Suprapubic skin (tissue), 4 donors: ENCODE measurements at regions not wholly inside any gene's neighbourhood (a gene's known extent, or its start where the extent isn't known, plus 50 kb on each side); places are given as distances from the start of the nearest gene placed in this dataset.

Experiments
- DNase-seq, 2 donors: peaks; one replicate each; pipeline ENCODE4 v3.0.0-alpha.2; 2019; ENCODE audit warnings: low spot score in 2 of 2
- H3K27ac ChIP-seq: fragments of 200-600 bp; sonication (generic); one replicate; pipeline ENCODE4 v1.5.1; 2019
- H3K27me3 ChIP-seq: fragments of 200-600 bp; sonication (generic); one replicate; pipeline ENCODE4 v1.5.1; 2019
- H3K36me3 ChIP-seq: fragments of 200-600 bp; sonication (generic); one replicate; pipeline ENCODE4 v1.5.1; 2019
- H3K4me1 ChIP-seq: fragments of 200-600 bp; sonication (generic); one replicate; pipeline ENCODE4 v1.5.1; 2019
- H3K4me3 ChIP-seq: fragments of 200-600 bp; sonication (generic); one replicate; pipeline ENCODE4 v1.5.1; 2019; ENCODE audit warnings: mild to moderate bottlenecking
- H3K9me3 ChIP-seq: fragments of 200-600 bp; sonication (generic); one replicate; pipeline ENCODE4 v1.5.1; 2019
- EP300 ChIP-seq: sonication (generic); formaldehyde crosslinking; IDR thresholded peaks from one replicate; pipeline ENCODE4 v1.6.1; 2017; ENCODE audit warnings: antibody characterized with exemption
- POLR2A ChIP-seq, 2 donors: fragments of 450-650 bp; IDR thresholded peaks; one replicate each; pipeline ENCODE4 v1.6.1; 2017; ENCODE audit warnings: antibody characterized with exemption in 2 of 2, mild to moderate bottlenecking in 2 of 2, moderate library complexity in 2 of 2
- POLR2AphosphoS5 ChIP-seq, 3 donors: sonication (generic); formaldehyde crosslinking; IDR thresholded peaks; one replicate each; pipeline ENCODE4 v1.6.1; 2017; ENCODE audit warnings: antibody characterized with exemption in 3 of 3
- WGBS: methylation state at CpG from one replicate; pipeline ENCODE4 v1.1.5; 2018; 5-methylcytosine and 5-hydroxymethylcytosine counted together
- TF ChIP-seq, protein P1 (sequence below), 2 donors: fragments of 200-600 bp in 1 of 2; fragments of 450-650 bp in 1 of 2; sonication (generic) in 1 of 2; IDR thresholded peaks; one replicate each; pipeline ENCODE4 v1.5.1; 2016 to 2019; ENCODE audit warnings: antibody characterized with exemption in 2 of 2, mild to moderate bottlenecking in 1 of 2, moderate library complexity in 1 of 2

DNA sequence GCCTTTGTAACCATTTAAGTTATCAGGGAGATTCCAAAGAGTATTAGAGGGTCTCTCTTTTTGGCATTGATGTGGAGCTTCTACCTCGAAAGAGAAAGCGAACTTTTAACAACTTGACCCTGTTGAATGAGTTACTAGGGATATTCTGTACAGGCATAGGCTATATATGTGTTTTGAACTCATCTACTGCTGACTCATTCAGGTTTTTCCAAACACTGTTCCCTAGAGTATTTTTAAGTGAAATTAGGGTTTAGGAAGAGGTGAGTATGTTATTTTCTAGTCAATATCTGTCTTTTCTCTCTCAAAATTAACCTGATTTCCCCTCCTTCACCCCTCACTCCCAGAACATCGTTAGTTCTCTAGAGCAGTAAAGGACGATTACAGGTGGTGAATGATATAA is 228.1 kb upstream of the C2CD4B start:
- no peak for TF ChIP-seq EP300
- WGBS, result 91% methylated on average over 4 of the region's 4 CpGs
- DNase-seq, result no peak
- Histone ChIP-seq H3K9me3 (no peaks in the 10 kb centered on the region), H3K27me3 (no peaks in the 10 kb centered on the region), H3K27ac (no peak overlapping the region), H3K4me1 (peaks cover 28% of the 10 kb centered on the region), H3K4me3 (peak overlapping the region; percentile 78), H3K36me3 (no peaks in the 10 kb centered on the region)

GRCh38 chr15:62394079-62394478 is 229.0 kb upstream of the C2CD4B start:
- no peaks in the 10 kb centered on the region for H3K27me3 ChIP-seq
- TF ChIP-seq POLR2AphosphoS5 (IDR thresholded peaks at IDR 0.05) (peak in 2 of 3 donors; percentile 13 to 28), EP300 (no peak)
- 55% methylated on average over 2 of the region's 2 CpGs for WGBS

DNA sequence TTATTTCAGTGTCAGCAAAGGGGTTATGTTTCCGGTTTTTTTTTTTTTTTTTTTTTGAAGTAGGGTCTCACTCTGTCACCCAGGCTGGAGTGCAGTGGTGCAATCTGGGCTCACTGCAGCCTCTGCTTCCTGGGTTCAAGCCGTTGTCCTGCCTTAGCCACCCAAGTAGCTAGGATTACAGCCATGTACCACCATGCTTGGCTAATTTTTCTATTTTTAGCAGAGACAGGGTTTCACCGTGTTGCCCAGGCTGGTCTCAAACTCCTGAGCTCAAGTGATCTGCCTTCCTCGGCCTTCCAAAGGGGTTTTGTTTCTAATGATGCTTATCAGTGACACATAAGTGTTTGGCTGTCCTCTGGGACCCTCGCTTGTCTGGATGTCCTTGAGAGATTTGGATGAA is 235.7 kb upstream of the C2CD4B start:
- no peak overlapping the region for H3K27ac ChIP-seq
- WGBS, result 78% methylated on average over 5 of the region's 5 CpGs
- no peaks in the 10 kb centered on the region for H3K36me3 ChIP-seq
- peaks cover 17% of the 10 kb centered on the region for H3K4me1 ChIP-seq
- no peak for DNase-seq
- H3K27me3 ChIP-seq, result no peaks in the 10 kb centered on the region
- H3K4me3 ChIP-seq, result no peak overlapping the region
- H3K9me3 ChIP-seq, result no peaks in the 10 kb centered on the region
- TF ChIP-seq EP300 (no peak), POLR2AphosphoS5 (IDR thresholded peaks at IDR 0.05) (no peak)
- TF ChIP-seq, protein P1, sequence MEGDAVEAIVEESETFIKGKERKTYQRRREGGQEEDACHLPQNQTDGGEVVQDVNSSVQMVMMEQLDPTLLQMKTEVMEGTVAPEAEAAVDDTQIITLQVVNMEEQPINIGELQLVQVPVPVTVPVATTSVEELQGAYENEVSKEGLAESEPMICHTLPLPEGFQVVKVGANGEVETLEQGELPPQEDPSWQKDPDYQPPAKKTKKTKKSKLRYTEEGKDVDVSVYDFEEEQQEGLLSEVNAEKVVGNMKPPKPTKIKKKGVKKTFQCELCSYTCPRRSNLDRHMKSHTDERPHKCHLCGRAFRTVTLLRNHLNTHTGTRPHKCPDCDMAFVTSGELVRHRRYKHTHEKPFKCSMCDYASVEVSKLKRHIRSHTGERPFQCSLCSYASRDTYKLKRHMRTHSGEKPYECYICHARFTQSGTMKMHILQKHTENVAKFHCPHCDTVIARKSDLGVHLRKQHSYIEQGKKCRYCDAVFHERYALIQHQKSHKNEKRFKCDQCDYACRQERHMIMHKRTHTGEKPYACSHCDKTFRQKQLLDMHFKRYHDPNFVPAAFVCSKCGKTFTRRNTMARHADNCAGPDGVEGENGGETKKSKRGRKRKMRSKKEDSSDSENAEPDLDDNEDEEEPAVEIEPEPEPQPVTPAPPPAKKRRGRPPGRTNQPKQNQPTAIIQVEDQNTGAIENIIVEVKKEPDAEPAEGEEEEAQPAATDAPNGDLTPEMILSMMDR (IDR thresholded peaks at IDR 0.05), result no peak

More at GRCh38 chr15:62394079-62394478, 229.0 kb upstream of the C2CD4B start:
- peaks cover 28% of the 10 kb centered on the region for H3K4me1 ChIP-seq
- no peak overlapping the region for H3K4me3 ChIP-seq
- peak overlapping the region; percentile 76 for H3K27ac ChIP-seq
- no peaks in the 10 kb centered on the region for H3K9me3 ChIP-seq
- no peaks in the 10 kb centered on the region for H3K36me3 ChIP-seq
- DNase-seq, result no peak

DNA sequence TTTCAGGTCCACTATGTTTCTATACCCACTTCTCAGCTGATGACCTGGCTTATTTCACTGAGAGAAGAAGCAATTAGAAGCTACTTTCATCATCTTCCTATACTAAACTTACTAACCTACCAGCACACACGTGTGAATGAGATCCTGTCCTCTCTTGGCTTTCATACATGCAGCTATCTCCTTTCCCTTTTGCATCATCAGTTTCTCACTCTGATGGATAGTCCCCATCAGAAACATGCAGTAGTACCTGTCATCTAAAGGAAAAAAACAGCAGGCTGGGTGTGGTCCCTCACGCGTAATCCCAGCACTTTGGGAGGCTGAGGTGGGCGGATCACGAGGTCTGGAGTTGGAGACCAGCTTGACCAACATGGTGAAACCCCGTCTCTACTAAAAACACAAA is 237.6 kb upstream of the C2CD4B start:
- no peaks in the 10 kb centered on the region for H3K9me3 ChIP-seq
- no peak overlapping the region for H3K4me3 ChIP-seq
- DNase-seq, result no peak
- no peaks in the 10 kb centered on the region for H3K36me3 ChIP-seq
- WGBS, result 91% methylated on average over 6 of the region's 6 CpGs
- TF ChIP-seq, protein P1 (IDR thresholded peaks at IDR 0.05), result no peak
- TF ChIP-seq EP300, result no peak
- TF ChIP-seq POLR2A (IDR thresholded peaks at IDR 0.05), result no peak
- no peak for TF ChIP-seq POLR2AphosphoS5 (IDR thresholded peaks at IDR 0.05)
- H3K4me1 ChIP-seq, result peaks cover 17% of the 10 kb centered on the region
- no peaks in the 10 kb centered on the region for H3K27me3 ChIP-seq
- no peak overlapping the region for H3K27ac ChIP-seq

DNA sequence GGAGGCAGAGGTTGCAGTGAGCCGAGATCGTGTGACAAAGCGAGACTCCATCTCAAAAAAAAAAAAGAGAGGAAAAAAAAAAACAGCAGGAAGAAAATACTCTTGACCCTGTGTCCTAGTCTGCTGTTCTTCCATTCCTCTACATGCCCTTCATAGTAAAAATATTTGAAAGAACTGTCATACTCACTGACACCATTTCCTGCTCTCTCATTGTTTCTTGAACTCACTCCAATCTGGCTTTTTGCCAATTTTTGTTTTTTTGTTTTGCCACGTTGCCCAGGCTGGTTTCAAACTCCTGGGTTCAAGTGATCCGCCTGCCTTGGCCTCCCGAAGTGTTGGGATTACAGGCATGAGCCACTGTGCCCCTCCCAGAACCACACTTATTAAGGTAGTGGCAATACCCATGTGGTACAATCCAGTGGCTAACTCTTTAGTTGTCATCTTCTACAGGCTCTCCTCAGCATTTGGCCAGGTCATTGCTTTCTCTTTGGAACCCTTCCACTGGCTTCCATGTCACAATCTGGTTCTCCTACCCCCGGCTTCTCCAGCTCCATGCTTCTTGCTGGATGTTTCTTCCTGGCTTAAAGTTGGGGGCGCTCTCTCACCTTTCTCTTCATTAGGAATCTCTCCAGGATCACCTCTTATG is 238.2 kb upstream of the C2CD4B start:
- H3K4me1 ChIP-seq, result peaks cover 17% of the 10 kb centered on the region
- no peak overlapping the region for H3K27ac ChIP-seq
- TF ChIP-seq, protein P1 (IDR thresholded peaks at IDR 0.05), result no peak
- no peak for TF ChIP-seq POLR2A (IDR thresholded peaks at IDR 0.05)
- no peak for TF ChIP-seq EP300
- no peak for TF ChIP-seq POLR2AphosphoS5 (IDR thresholded peaks at IDR 0.05)
- no peaks in the 10 kb centered on the region for H3K9me3 ChIP-seq
- DNase-seq, result no peak
- H3K27me3 ChIP-seq, result no peaks in the 10 kb centered on the region
- WGBS, result 57% methylated on average over 8 of the region's 8 CpGs
- H3K36me3 ChIP-seq, result no peaks in the 10 kb centered on the region
- H3K4me3 ChIP-seq, result no peak overlapping the region

DNA sequence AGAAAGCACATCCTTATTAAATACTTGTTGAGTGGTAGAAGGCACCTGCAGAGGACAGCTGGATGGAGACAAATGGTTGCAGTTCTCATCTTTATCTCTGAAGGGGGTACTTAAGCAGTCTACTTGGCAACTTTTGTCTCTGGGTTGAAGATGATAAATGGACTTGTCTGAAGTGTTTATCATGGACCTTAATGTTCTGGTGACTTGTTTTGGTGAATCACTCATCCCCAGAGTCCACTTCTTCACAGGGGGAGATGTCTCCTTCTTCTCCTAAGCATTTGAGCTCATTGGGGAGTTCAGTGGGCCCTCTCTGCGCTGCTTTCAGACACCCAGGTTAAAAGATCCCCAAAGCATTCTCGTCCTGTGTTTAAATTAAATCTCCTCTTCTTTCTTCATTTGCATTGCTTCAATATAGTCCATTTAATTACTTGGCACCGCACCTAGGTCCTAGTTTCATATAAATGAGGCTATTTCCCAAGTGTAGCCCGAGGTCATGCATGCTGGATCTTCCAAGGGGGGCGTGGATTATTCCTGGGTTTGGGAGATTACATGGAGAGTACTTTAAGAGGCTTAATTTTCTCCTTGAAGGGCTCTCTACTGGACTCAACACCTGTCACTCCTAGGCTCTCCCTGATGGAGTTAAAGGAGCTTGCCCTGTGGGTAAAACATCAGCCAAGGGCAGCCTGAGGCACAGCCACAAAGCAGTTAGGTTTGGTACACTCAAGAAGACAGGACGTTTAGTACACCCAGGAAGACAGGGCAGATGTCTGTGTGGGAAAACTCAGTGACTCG is 239.3 kb upstream of the C2CD4B start:
- 61% methylated on average over 7 of the region's 7 CpGs for WGBS
- no peak overlapping the region for H3K27ac ChIP-seq
- H3K4me1 ChIP-seq, result peaks cover 17% of the 10 kb centered on the region
- no peaks in the 10 kb centered on the region for H3K9me3 ChIP-seq
- no peaks in the 10 kb centered on the region for H3K36me3 ChIP-seq
- H3K4me3 ChIP-seq, result no peak overlapping the region
- DNase-seq, result no peak
- TF ChIP-seq, protein P1 (IDR thresholded peaks at IDR 0.05), result no peak
- TF ChIP-seq POLR2A (IDR thresholded peaks at IDR 0.05) (no peak), EP300 (no peak), POLR2AphosphoS5 (IDR thresholded peaks at IDR 0.05) (no peak)
- no peaks in the 10 kb centered on the region for H3K27me3 ChIP-seq
